ENCODE measurements at regions not wholly inside any gene's neighbourhood (a gene's known extent, or its start where the extent isn't known, plus 50 kb on each side); places are given as distances from the start of the nearest gene placed in this dataset.

DNA sequence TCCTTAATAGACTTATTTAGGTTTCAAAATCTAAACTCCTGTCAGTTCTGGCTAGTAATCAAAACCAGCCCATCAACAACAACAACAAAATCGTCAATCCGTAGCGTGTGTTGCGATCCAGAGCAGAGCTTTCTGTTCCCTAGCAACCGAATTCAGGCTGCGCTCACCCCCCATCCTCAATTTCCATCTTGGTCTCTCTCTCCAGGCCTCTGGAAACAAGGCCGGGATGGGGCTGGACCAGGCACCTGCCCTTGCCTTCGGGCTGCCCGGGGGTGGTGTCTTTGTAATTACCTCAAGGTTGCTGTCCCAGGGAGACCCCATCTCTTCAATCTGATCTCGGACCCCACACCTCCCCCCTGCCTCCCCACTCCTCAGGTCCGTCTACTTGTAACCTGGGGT lies 1341.5 kb downstream of the BRD1 start:
- TF ChIP-seq POLR2A (IDR thresholded peaks at IDR 0.05): no peak
- TF ChIP-seq, protein P1, sequence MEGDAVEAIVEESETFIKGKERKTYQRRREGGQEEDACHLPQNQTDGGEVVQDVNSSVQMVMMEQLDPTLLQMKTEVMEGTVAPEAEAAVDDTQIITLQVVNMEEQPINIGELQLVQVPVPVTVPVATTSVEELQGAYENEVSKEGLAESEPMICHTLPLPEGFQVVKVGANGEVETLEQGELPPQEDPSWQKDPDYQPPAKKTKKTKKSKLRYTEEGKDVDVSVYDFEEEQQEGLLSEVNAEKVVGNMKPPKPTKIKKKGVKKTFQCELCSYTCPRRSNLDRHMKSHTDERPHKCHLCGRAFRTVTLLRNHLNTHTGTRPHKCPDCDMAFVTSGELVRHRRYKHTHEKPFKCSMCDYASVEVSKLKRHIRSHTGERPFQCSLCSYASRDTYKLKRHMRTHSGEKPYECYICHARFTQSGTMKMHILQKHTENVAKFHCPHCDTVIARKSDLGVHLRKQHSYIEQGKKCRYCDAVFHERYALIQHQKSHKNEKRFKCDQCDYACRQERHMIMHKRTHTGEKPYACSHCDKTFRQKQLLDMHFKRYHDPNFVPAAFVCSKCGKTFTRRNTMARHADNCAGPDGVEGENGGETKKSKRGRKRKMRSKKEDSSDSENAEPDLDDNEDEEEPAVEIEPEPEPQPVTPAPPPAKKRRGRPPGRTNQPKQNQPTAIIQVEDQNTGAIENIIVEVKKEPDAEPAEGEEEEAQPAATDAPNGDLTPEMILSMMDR (IDR thresholded peaks at IDR 0.05): no peak
